Thyroid gland (tissue), 4 donors: ENCODE measurements at regions not wholly inside any gene's neighbourhood (a gene's known extent, or its start where the extent isn't known, plus 50 kb on each side); places are given as distances from the start of the nearest gene placed in this dataset.

Experiments
- DNase-seq, 2 donors: peaks; one replicate each; pipeline ENCODE4 v3.0.0-alpha.2; 2019
- H3K27ac ChIP-seq, 3 donors: fragments of 200-600 bp; sonication (generic); 1 replicate in 2 of 3; 2 replicates in 1 of 3; pipeline ENCODE4 v1.5.1; 2016 to 2019; ENCODE audit warnings: mild to moderate bottlenecking in 1 of 3, moderate library complexity in 1 of 3
- H3K27me3 ChIP-seq: fragments of 200-600 bp; sonication (generic); one replicate; pipeline ENCODE4 v1.5.1; 2019
- H3K36me3 ChIP-seq, 2 donors: fragments of 200-600 bp; sonication (generic); one replicate each; pipeline ENCODE4 v1.5.1; 2016 to 2019
- H3K4me1 ChIP-seq, 2 donors: fragments of 200-600 bp; sonication (generic); one replicate each; pipeline ENCODE4 v1.5.1; 2017 to 2019
- H3K4me3 ChIP-seq, 3 donors: fragments of 200-600 bp; sonication (generic); replicated peaks in 1 of 3; 1 replicate in 2 of 3; 2 replicates in 1 of 3; pipeline ENCODE4 v1.5.1; 2016; ENCODE audit warnings: mild to moderate bottlenecking in 1 of 3
- H3K9me3 ChIP-seq: fragments of 200-600 bp; sonication (generic); one replicate; pipeline ENCODE4 v1.5.1; 2017
- POLR2A ChIP-seq, 2 donors: fragments of 450-650 bp; IDR thresholded peaks; one replicate each; pipeline ENCODE4 v1.6.1; 2017; ENCODE audit warnings: antibody characterized with exemption in 2 of 2, mild to moderate bottlenecking in 2 of 2, moderate library complexity in 1 of 2
- WGBS, 2 donors: methylation state at CpG; one replicate each; pipeline ENCODE4 v1.1.5; 2017; 5-methylcytosine and 5-hydroxymethylcytosine counted together
- intact Hi-C: fragments of 100-400 bp; cut with DNase I; formaldehyde crosslinking; loops from one replicate; pipeline ENCODE4 v1.15.1; 2023
- TF ChIP-seq, protein P1 (sequence below), 6 experiments: fragments of 200-600 bp in 3 of 6; fragments of 450-650 bp in 3 of 6; sonication (generic) in 3 of 6; IDR thresholded peaks; one replicate each; pipeline ENCODE4 v1.5.1; 2016 to 2019; ENCODE audit warnings: antibody characterized with exemption in 6 of 6, mild to moderate bottlenecking in 2 of 6, inconsistent platforms in 1 of 6, moderate library complexity in 1 of 6

DNA sequence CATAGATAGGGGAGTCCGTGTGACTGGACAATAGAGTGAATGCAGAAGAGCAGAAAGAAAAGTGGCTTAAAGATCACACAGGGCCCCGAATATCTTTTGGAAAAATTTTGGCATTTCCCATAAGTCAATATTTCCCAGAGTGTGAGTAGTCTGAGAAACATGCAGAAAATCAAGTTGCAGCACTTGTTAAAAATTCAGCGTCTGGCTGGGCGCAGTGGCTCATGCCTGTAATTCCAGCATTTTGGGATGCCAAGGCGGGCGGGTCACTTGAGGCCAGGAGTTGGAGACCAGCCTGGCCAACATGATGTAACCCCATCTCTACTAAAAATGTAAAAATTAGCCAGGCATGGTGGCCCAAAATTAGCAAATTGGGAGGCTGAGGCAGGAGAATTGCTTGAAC, 227.0 kb downstream of the DRD1 start:
- WGBS, 2 donors = 63 to 84% methylated on average over 6 of the region's 6 CpGs
- intact Hi-C loops = no loop called here
- Histone ChIP-seq H3K9me3 (no peaks in the 10 kb centered on the region), H3K4me1 (no peaks in the 10 kb centered on the region), H3K27ac (no peak overlapping the region), H3K36me3 (no peaks in the 10 kb centered on the region), H3K4me3 (no peak overlapping the region), H3K27me3 (no peaks in the 10 kb centered on the region)
- TF ChIP-seq, protein P1, sequence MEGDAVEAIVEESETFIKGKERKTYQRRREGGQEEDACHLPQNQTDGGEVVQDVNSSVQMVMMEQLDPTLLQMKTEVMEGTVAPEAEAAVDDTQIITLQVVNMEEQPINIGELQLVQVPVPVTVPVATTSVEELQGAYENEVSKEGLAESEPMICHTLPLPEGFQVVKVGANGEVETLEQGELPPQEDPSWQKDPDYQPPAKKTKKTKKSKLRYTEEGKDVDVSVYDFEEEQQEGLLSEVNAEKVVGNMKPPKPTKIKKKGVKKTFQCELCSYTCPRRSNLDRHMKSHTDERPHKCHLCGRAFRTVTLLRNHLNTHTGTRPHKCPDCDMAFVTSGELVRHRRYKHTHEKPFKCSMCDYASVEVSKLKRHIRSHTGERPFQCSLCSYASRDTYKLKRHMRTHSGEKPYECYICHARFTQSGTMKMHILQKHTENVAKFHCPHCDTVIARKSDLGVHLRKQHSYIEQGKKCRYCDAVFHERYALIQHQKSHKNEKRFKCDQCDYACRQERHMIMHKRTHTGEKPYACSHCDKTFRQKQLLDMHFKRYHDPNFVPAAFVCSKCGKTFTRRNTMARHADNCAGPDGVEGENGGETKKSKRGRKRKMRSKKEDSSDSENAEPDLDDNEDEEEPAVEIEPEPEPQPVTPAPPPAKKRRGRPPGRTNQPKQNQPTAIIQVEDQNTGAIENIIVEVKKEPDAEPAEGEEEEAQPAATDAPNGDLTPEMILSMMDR (IDR thresholded peaks at IDR 0.05) = no peak
- no peak for DNase-seq

DNA sequence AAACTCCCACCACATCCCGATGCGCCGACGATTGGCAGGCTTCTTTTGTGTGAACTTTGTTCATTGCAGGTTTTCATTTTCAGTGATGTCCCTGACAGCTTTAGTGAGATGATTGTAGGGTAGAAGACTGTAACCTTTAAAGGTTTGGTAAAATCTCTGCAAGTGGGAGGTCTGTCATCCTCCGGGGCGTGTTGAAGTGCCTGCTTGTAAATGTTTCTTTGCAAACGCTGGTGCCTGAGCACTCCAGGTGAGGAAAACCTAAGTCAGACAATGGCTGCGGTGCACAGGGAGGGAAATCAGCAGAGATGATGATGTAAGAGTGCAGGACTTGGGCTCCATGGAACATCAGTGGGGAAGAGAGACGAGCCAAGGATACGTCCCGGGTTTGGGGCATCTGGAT, 228.1 kb downstream of the DRD1 start:
- Histone ChIP-seq H3K4me3 (no peak overlapping the region), H3K4me1 (no peaks in the 10 kb centered on the region), H3K27ac (no peak overlapping the region), H3K9me3 (no peaks in the 10 kb centered on the region), H3K36me3 (no peaks in the 10 kb centered on the region), H3K27me3 (no peaks in the 10 kb centered on the region)
- WGBS, 2 donors = 35 to 49% methylated on average over 11 of the region's 11 CpGs
- no peak for DNase-seq
- TF ChIP-seq, protein P1 (IDR thresholded peaks at IDR 0.05) = no peak
- no peak for TF ChIP-seq POLR2A (IDR thresholded peaks at IDR 0.05)
- intact Hi-C loops = no loop called here

DNA sequence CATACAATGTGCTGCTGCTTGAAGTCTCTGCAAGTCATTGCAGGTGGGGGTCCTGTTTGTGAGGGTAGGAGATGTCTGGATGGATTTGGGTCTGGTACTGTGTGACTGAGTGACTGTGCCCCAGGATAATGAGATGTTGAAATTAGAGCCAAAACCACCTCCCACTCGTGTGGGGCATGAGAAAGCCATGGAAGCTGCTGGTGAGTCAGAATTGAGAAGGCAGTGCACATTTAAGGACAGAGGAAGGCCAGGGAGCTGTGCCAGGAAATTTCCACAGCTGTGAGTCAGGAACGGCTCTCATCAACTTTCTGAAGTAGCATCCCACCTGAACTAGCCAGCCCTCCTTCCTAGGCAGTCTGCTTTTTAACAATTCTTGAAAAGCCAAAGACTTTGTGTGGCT, 229.8 kb downstream of the DRD1 start:
- TF ChIP-seq, protein P1 (IDR thresholded peaks at IDR 0.05) = no peak
- no peak for TF ChIP-seq POLR2A (IDR thresholded peaks at IDR 0.05)
- no peak overlapping the region for H3K27ac ChIP-seq
- H3K4me1 ChIP-seq = no peaks in the 10 kb centered on the region
- 9 to 19% methylated on average over 2 of the region's 2 CpGs for WGBS, 2 donors
- H3K36me3 ChIP-seq = no peaks in the 10 kb centered on the region
- intact Hi-C loops = no loop called here
- no peaks in the 10 kb centered on the region for H3K9me3 ChIP-seq
- H3K27me3 ChIP-seq = no peaks in the 10 kb centered on the region
- no peak for DNase-seq
- H3K4me3 ChIP-seq = no peak overlapping the region

DNA sequence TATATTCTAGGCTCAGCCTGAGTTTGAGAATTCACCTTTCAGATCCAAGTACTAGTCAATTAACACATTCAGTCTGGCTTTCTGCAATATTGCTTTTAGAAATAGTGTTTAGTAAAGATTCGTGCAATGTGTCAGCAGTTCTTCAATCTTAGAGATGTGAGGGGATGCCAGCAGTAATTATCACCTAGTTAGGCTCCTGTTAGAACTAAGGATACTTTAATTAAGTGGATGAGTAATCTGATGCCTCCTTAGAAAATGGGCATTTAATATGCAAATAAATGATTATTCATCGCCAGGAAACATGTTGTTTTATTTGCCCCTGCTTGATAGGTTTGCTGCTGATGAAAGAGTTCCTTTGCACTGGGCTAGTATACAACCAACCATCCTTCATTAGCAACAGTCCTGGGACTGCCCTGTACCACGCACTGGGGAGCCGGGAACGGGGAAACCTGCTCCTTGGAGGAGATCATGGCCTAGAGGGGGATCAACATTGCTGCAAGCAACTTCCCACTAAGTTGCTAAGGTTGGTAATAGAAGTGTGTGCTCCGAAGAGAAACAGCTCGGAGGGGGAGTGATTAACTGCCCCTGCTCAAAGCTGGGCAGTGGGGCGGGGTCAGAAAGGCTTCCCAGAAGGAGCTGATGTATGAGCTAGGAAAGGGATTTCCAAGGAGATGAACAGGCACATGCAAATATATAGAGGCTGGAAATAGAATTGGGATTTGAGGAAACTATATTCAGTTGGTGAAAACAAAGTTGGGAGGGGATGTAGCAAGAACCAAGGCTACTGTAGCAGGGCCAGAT, 231.8 kb downstream of the DRD1 start:
- no peak for DNase-seq
- 58 to 60% methylated on average over 8 of the region's 8 CpGs for WGBS, 2 donors
- Histone ChIP-seq H3K27ac (no peak overlapping the region), H3K9me3 (no peaks in the 10 kb centered on the region), H3K27me3 (no peaks in the 10 kb centered on the region), H3K4me1 (no peaks in the 10 kb centered on the region), H3K4me3 (no peak overlapping the region), H3K36me3 (no peaks in the 10 kb centered on the region)
- intact Hi-C loops = no loop called here
- TF ChIP-seq, protein P1 (IDR thresholded peaks at IDR 0.05) = no peak
- no peak for TF ChIP-seq POLR2A (IDR thresholded peaks at IDR 0.05)

DNA sequence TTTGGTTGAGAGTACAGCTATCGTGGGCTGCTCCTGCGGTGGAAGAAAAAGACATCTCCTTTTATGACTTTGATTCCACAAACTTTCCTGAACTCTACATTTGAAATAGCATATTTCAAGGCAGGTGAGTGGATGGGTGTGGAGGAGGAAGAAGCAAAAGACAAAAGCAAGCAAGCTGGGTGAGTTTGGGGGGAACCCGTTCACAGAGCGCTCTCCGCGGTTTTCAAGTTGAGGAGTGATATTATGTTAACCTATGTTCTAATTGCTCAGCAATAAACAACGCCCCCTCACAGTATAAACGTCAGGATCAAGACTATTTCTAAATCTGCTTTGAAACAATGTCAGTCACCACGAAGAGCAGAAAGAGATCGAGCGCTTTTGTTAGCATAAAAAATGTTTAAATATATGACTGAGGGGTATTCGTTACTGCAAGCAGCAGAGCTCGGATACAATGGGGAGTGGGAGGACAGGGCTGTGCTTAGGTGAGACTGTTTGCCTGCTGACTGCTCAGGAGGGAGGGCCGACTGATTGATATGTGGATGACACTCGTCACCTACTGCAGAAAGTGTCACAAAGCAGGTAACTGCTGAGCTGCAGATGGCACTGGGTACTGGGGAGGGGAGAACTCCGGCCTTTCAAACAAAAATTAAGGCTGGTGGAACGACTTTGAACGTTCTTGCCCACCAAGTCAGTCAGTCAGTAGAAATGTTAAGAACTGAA, 236.5 kb downstream of the DRD1 start:
- Histone ChIP-seq H3K36me3 (no peaks in the 10 kb centered on the region), H3K27ac (no peak overlapping the region), H3K9me3 (no peaks in the 10 kb centered on the region), H3K4me3 (no peak overlapping the region), H3K4me1 (no peaks in the 10 kb centered on the region), H3K27me3 (no peaks in the 10 kb centered on the region)
- TF ChIP-seq, protein P1 (IDR thresholded peaks at IDR 0.05) = no peak
- no peak for TF ChIP-seq POLR2A (IDR thresholded peaks at IDR 0.05)
- DNase-seq = no peak
- 56 to 64% methylated on average over 18 of the region's 18 CpGs for WGBS, 2 donors
- intact Hi-C loops = no loop called here
